ENCODE measurements at regions not wholly inside any gene's neighbourhood (a gene's known extent, or its start where the extent isn't known, plus 50 kb on each side); places are given as distances from the start of the nearest gene placed in this dataset.

DNA sequence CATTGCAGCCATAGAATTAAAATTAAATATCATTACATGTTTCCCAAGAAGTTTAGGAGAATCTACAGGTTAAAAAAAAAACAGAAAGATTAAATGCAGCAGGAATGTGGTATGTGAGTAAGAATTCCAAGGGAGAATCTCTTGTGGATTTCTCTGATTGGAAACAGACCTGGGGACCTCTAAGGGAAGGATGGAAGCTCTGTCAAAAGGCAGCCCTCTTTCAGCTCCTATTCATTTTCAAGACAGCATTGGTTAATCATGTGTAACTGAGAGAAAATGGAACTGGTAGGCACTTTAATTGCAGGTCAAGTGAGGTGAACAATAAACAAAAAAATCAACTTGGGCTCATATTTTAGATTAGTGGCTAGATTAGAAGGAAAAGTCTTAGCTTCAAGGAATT, 81.4 kb upstream of the MTPN start:
- Histone ChIP-seq H3K14ac (replicated peaks; ENCODE audit: low read depth, low read length) (no peak overlapping the region), H3K4me1 (ENCODE audit: control insufficient read depth, insufficient read depth, low read length) (no peaks in the 10 kb centered on the region), H2BK120ac (ENCODE audit: low read depth, low read length) (no peak overlapping the region), H3K9ac (ENCODE audit: low read depth, low read length) (no peak overlapping the region), H2AK9ac (replicated peaks; ENCODE audit: low read depth, low read length, poor library complexity) (no peak overlapping the region), H3K4ac (ENCODE audit: low read depth, low read length) (no peak overlapping the region), H4K5ac (ENCODE audit: low read depth, low read length) (no peak overlapping the region), H4K8ac (ENCODE audit: low read depth in 2 of 2, low read length in 2 of 2) (no peak overlapping the region), H2BK15ac (ENCODE audit: low read depth, low read length) (no peak overlapping the region), H2AK5ac (ENCODE audit: low read depth, low read length) (no peak overlapping the region), H2BK5ac (ENCODE audit: low read depth, low read length, poor library complexity, severe bottlenecking) (no peak overlapping the region), H3K36me3 (ENCODE audit: control insufficient read depth, insufficient read depth, low read length) (no peaks in the 10 kb centered on the region), H3K56ac (ENCODE audit: extremely low read depth, insufficient read depth, low read length) (no peak overlapping the region), H3K27ac (ENCODE audit: insufficient read depth, low read length) (no peak overlapping the region), H2AFZ (replicated peaks; ENCODE audit: low read length, poor library complexity) (no peak overlapping the region), H4K20me1 (ENCODE audit: insufficient read depth, low read length) (no peaks in the 10 kb centered on the region), H2BK20ac (ENCODE audit: low read depth, low read length) (no peak overlapping the region), H3K27me3 (ENCODE audit: control insufficient read depth, insufficient read depth, low read length) (no peaks in the 10 kb centered on the region), H4K91ac (ENCODE audit: insufficient read depth, low read depth, low read length) (no peak overlapping the region), H3K23ac (ENCODE audit: low read depth, low read length) (no peak overlapping the region), H3K4me3 (ENCODE audit: insufficient read depth, low read depth, low read length) (no peak overlapping the region), H3K18ac (ENCODE audit: low read depth, low read length) (no peak overlapping the region), H3K9me3 (ENCODE audit: control insufficient read depth, insufficient read depth, low read length) (no peaks in the 10 kb centered on the region), H3K9me1 (ENCODE audit: insufficient read depth, low read length) (no peaks in the 10 kb centered on the region), H3K79me1 (ENCODE audit: low read depth in 1 of 2, low read length in 2 of 2) (no peaks in the 10 kb centered on the region), H3K4me2 (ENCODE audit: low read depth, low read length) (no peak overlapping the region)
- no peak for TF ChIP-seq ELK1 (IDR thresholded peaks at IDR 0.05; ENCODE audit: borderline replicate concordance, low read depth, low read length)
- TF ChIP-seq RCOR1 (IDR thresholded peaks at IDR 0.05; ENCODE audit: insufficient replicate concordance, low read length) = no peak
- no peak for TF ChIP-seq CHD1 (IDR thresholded peaks at IDR 0.05; ENCODE audit: low read depth, low read length)
- no peak for TF ChIP-seq FOS (IDR thresholded peaks at IDR 0.05; ENCODE audit: low read depth, low read length)
- TF ChIP-seq RAD21 (IDR thresholded peaks at IDR 0.05; ENCODE audit: low read length) = no peak
- TF ChIP-seq BHLHE40 (IDR thresholded peaks at IDR 0.05; ENCODE audit: low read depth, low read length) = no peak
- no peak for TF ChIP-seq CEBPB (IDR thresholded peaks at IDR 0.05; ENCODE audit: low read depth, low read length)
- TF ChIP-seq MXI1 (IDR thresholded peaks at IDR 0.05; ENCODE audit: borderline replicate concordance, low read depth, low read length) = no peak
- TF ChIP-seq, protein P1, sequence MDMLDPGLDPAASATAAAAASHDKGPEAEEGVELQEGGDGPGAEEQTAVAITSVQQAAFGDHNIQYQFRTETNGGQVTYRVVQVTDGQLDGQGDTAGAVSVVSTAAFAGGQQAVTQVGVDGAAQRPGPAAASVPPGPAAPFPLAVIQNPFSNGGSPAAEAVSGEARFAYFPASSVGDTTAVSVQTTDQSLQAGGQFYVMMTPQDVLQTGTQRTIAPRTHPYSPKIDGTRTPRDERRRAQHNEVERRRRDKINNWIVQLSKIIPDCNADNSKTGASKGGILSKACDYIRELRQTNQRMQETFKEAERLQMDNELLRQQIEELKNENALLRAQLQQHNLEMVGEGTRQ (IDR thresholded peaks at IDR 0.05; ENCODE audit: low read depth, low read length) = no peak
- TF ChIP-seq MAZ (IDR thresholded peaks at IDR 0.05; ENCODE audit: borderline replicate concordance, low read depth, low read length) = no peak
- TF ChIP-seq SMC3 (IDR thresholded peaks at IDR 0.05; ENCODE audit: low read depth, low read length) = no peak
- no peak for TF ChIP-seq MAFK (IDR thresholded peaks at IDR 0.05; ENCODE audit: low read depth, low read length)
- TF ChIP-seq NFE2L2 (IDR thresholded peaks at IDR 0.05; ENCODE audit: low read depth, low read length) = no peak
- intact Hi-C loops (cut with micrococcal nuclease) (no loop called here), in situ Hi-C loops (cut with MboI; ENCODE audit: low sequenced_read_pairs) (no loop called here), dilution Hi-C loops (cut with HindIII; ENCODE audit: low sequenced_read_pairs, unreplicated experiment) (no loop called here)
- ATAC-seq (ENCODE audit: low read depth) (no peak), DNase-seq (no peak)
- CTCF ChIA-PET = interaction anchor here (0.6 kb wide), 1 partner anchor 45 kb away, joined by 3 read pairs; no protein-coding TSS in a partner anchor
- no TSS peak for BruUV-seq (replicated peaks)
- POLR2A ChIA-PET (ENCODE audit: unreplicated experiment) = no interaction called here
